T-helper 1 cell (primary cell): ENCODE measurements at regions not wholly inside any gene's neighbourhood (a gene's known extent, or its start where the extent isn't known, plus 50 kb on each side); places are given as distances from the start of the nearest gene placed in this dataset.

Source experiments
- DNase-seq, 5 donors: peaks; one replicate each; pipeline ENCODE4 v3.0.0-alpha.2; 2012 to 2020

GRCh38 chr11:112882494-112883381, 78.5 kb upstream of the NCAM1 start:
- no peak for DNase-seq

- DNase-seq = no peak
These were observed 77.0 kb upstream of the NCAM1 start for GRCh38 chr11:112884012-112884767.

- no peak for DNase-seq
These were observed 75.3 kb upstream of the NCAM1 start for GRCh38 chr11:112885744-112886433.

GRCh38 chr11:112886434-112887370, 74.5 kb upstream of the NCAM1 start:
- no peak for DNase-seq

GRCh38 chr11:112889446-112889845, 71.8 kb upstream of the NCAM1 start:
- DNase-seq = no peak

- DNase-seq = no peak
These were observed 61.8 kb upstream of the NCAM1 start for GRCh38 chr11:112899235-112900006.

- no peak for DNase-seq
These were observed 59.3 kb upstream of the NCAM1 start for GRCh38 chr11:112901924-112902323.

- DNase-seq = no peak
These were observed 58.7 kb upstream of the NCAM1 start for GRCh38 chr11:112902361-112903011.

- no peak for DNase-seq
These were observed 57.9 kb upstream of the NCAM1 start for GRCh38 chr11:112903340-112903739.

- DNase-seq = no peak
These were observed 50.1 kb upstream of the NCAM1 start for GRCh38 chr11:112911124-112911523.
